ENCODE measurements at regions not wholly inside any gene's neighbourhood (a gene's known extent, or its start where the extent isn't known, plus 50 kb on each side); places are given as distances from the start of the nearest gene placed in this dataset.

GRCh38 chr16:22643886-22644285, 133.2 kb downstream of the NPIPB5 start:
- no peaks in the 10 kb centered on the region for H3K27me3 Mint-ChIP-seq (ENCODE audit: insufficient read depth, unreplicated experiment)
- intact Hi-C loops (cut with micrococcal nuclease) = no loop called here
- no peak overlapping the region for H3K27ac Mint-ChIP-seq (ENCODE audit: low read depth, unreplicated experiment)
- no peak for DNase-seq (ENCODE audit: unreplicated experiment)
- H3K4me3 Mint-ChIP-seq (ENCODE audit: unreplicated experiment) = no peak overlapping the region
- H3K4me1 Mint-ChIP-seq (ENCODE audit: insufficient read depth, unreplicated experiment) = no peaks in the 10 kb centered on the region
- TF ChIP-seq CTCF (IDR thresholded peaks at IDR 0.05; ENCODE audit: unreplicated experiment) = no peak
- no peaks in the 10 kb centered on the region for H3K9me3 Mint-ChIP-seq (ENCODE audit: unreplicated experiment)
- ChIA-PET POLR2A (interaction anchor here (1.0 to 1.2 kb wide), 2 partner anchors 21 to 55 kb away, joined by 3 read pairs; no protein-coding TSS in a partner anchor), CTCF (interaction anchor here (0.7 to 1.9 kb wide), 4 partner anchors 10 to 420 kb away, joined by 3 to 9 read pairs (median 3); no protein-coding TSS in a partner anchor)
- no peaks in the 10 kb centered on the region for H3K36me3 Mint-ChIP-seq (ENCODE audit: insufficient read depth, unreplicated experiment)
- BruUV-seq (replicated peaks) = no TSS peak

GRCh38 chr16:22645868-22646267, 135.2 kb downstream of the NPIPB5 start:
- no peaks in the 10 kb centered on the region for H3K36me3 Mint-ChIP-seq (ENCODE audit: insufficient read depth, unreplicated experiment)
- no peak for DNase-seq (ENCODE audit: unreplicated experiment)
- BruUV-seq (replicated peaks) = no TSS peak

GRCh38 chr16:22646948-22647556, 136.4 kb downstream of the NPIPB5 start:
- no TSS peak for BruUV-seq (replicated peaks)
- POLR2A ChIA-PET = interaction anchor here (0.7 kb wide), 1 partner anchor 1011 kb away, joined by 3 read pairs; no protein-coding TSS in a partner anchor
- no peak for TF ChIP-seq CTCF (IDR thresholded peaks at IDR 0.05; ENCODE audit: unreplicated experiment)
- Mint-ChIP-seq H3K36me3 (ENCODE audit: insufficient read depth, unreplicated experiment) (no peaks in the 10 kb centered on the region), H3K4me1 (ENCODE audit: insufficient read depth, unreplicated experiment) (no peaks in the 10 kb centered on the region), H3K27ac (ENCODE audit: low read depth, unreplicated experiment) (no peak overlapping the region), H3K27me3 (ENCODE audit: insufficient read depth, unreplicated experiment) (no peaks in the 10 kb centered on the region), H3K4me3 (ENCODE audit: unreplicated experiment) (no peak overlapping the region), H3K9me3 (ENCODE audit: unreplicated experiment) (no peaks in the 10 kb centered on the region)
- intact Hi-C loops (cut with micrococcal nuclease) = no loop called here
- no peak for DNase-seq (ENCODE audit: unreplicated experiment)
- CTCF ChIA-PET = no interaction called here

More at GRCh38 chr16:22645868-22646267, 135.2 kb downstream of the NPIPB5 start:
- TF ChIP-seq CTCF (IDR thresholded peaks at IDR 0.05; ENCODE audit: unreplicated experiment) = no peak
- no peaks in the 10 kb centered on the region for H3K4me1 Mint-ChIP-seq (ENCODE audit: insufficient read depth, unreplicated experiment)
- no peak overlapping the region for H3K4me3 Mint-ChIP-seq (ENCODE audit: unreplicated experiment)
- no peak overlapping the region for H3K27ac Mint-ChIP-seq (ENCODE audit: low read depth, unreplicated experiment)
- no peaks in the 10 kb centered on the region for H3K27me3 Mint-ChIP-seq (ENCODE audit: insufficient read depth, unreplicated experiment)
- H3K9me3 Mint-ChIP-seq (ENCODE audit: unreplicated experiment) = no peaks in the 10 kb centered on the region
- ChIA-PET CTCF (interaction anchor here (0.6 kb wide), 1 partner anchor 13 kb away, joined by 4 read pairs; no protein-coding TSS in a partner anchor), POLR2A (no interaction called here)
- intact Hi-C loops (cut with micrococcal nuclease) = no loop called here

- no peak for TF ChIP-seq CTCF (IDR thresholded peaks at IDR 0.05; ENCODE audit: unreplicated experiment)
- intact Hi-C loops (cut with micrococcal nuclease) = no loop called here
- no peak for DNase-seq (ENCODE audit: unreplicated experiment)
- Mint-ChIP-seq H3K27ac (ENCODE audit: low read depth, unreplicated experiment) (no peak overlapping the region), H3K27me3 (ENCODE audit: insufficient read depth, unreplicated experiment) (peaks cover 4% of the 10 kb centered on the region), H3K9me3 (ENCODE audit: unreplicated experiment) (no peaks in the 10 kb centered on the region), H3K4me1 (ENCODE audit: insufficient read depth, unreplicated experiment) (no peaks in the 10 kb centered on the region), H3K4me3 (ENCODE audit: unreplicated experiment) (no peak overlapping the region), H3K36me3 (ENCODE audit: insufficient read depth, unreplicated experiment) (no peaks in the 10 kb centered on the region)
- ChIA-PET CTCF (no interaction called here), POLR2A (interaction anchor here (1.2 kb wide), 1 partner anchor 10 kb away, joined by 3 read pairs; no protein-coding TSS in a partner anchor)
- BruUV-seq (replicated peaks) = no TSS peak
These were observed 137.4 kb downstream of the NPIPB5 start for GRCh38 chr16:22648141-22648540.

All from MCF 10A (cell line).